WI38 (cell line): ENCODE measurements at regions not wholly inside any gene's neighbourhood (a gene's known extent, or its start where the extent isn't known, plus 50 kb on each side); places are given as distances from the start of the nearest gene placed in this dataset.

Experiments
- H3K4me3 ChIP-seq: 2 replicates; pipeline ENCODE4 v1.5.1; 2011; ENCODE audit warnings: low read depth, mild to moderate bottlenecking, control low read depth, low read length
- CTCF ChIP-seq: IDR thresholded peaks from 2 replicates; pipeline ENCODE4 v1.5.1; 2012; ENCODE audit warnings: low read depth, mild to moderate bottlenecking, control low read depth, low read length

- TF ChIP-seq CTCF, result no peak
- no peak overlapping the region for H3K4me3 ChIP-seq
Measured at GRCh38 chr5:17918373-17919104, 284.3 kb downstream of the TAF11L14 start.

GRCh38 chr5:17925276-17925675, 291.0 kb downstream of the TAF11L14 start:
- no peak overlapping the region for H3K4me3 ChIP-seq
- TF ChIP-seq CTCF, result no peak

GRCh38 chr5:17928581-17928981, 294.3 kb downstream of the TAF11L14 start:
- no peak for TF ChIP-seq CTCF
- no peak overlapping the region for H3K4me3 ChIP-seq

GRCh38 chr5:17929171-17929570, 294.9 kb downstream of the TAF11L14 start:
- no peak for TF ChIP-seq CTCF
- H3K4me3 ChIP-seq, result no peak overlapping the region

GRCh38 chr5:17930346-17930745, 296.1 kb downstream of the TAF11L14 start:
- no peak overlapping the region for H3K4me3 ChIP-seq
- TF ChIP-seq CTCF, result no peak

GRCh38 chr5:17944046-17944445, 309.8 kb downstream of the TAF11L14 start:
- no peak for TF ChIP-seq CTCF

GRCh38 chr5:17947029-17947428, 312.8 kb downstream of the TAF11L14 start:
- TF ChIP-seq CTCF, result no peak
- no peak overlapping the region for H3K4me3 ChIP-seq

More at GRCh38 chr5:17944046-17944445, 309.8 kb downstream of the TAF11L14 start:
- no peak overlapping the region for H3K4me3 ChIP-seq
